ENCODE measurements at regions not wholly inside any gene's neighbourhood (a gene's known extent, or its start where the extent isn't known, plus 50 kb on each side); places are given as distances from the start of the nearest gene placed in this dataset.

- no peaks in the 10 kb centered on the region for H3K36me3 ChIP-seq (replicated peaks in 1 of 2; ENCODE audit: control insufficient read depth in 1 of 2, insufficient read depth in 2 of 2, low read length in 2 of 2)
- H3K4me2 ChIP-seq (ENCODE audit: low read depth, low read length): no peak overlapping the region
- CTCF ChIA-PET (ENCODE audit: low intra/inter-chr PET ratio, low total read pairs): no interaction called here
- H4K20me1 ChIP-seq (ENCODE audit: insufficient read depth, low read length): no peaks in the 10 kb centered on the region
- no TSS peak for BruUV-seq (replicated peaks)
- in situ Hi-C loops (cut with HindIII; ENCODE audit: extremely low pct_ligation_motif_present, low pct_unique_long_range_greater_than_20kb): no loop called here
- H3K4me3 ChIP-seq (replicated peaks in 1 of 3; ENCODE audit: insufficient read depth in 1 of 3, low read depth in 2 of 3, low read length in 3 of 3): no peak overlapping the region
- no peak for DNase-seq (ENCODE audit: low spot score)
- H3K9me3 ChIP-seq (ENCODE audit: low read length): no peaks in the 10 kb centered on the region
- peaks cover 20% of the 10 kb centered on the region; the same call in 1 of the 2 replicates for H3K4me1 ChIP-seq (ENCODE audit: insufficient read depth, low read length)
- POLR2A ChIA-PET: no interaction called here
- no peak overlapping the region for H3K9ac ChIP-seq (ENCODE audit: insufficient read depth, low read depth, low read length)
- no peaks in the 10 kb centered on the region for H3K27me3 ChIP-seq (ENCODE audit: control insufficient read depth in 1 of 2, insufficient read depth in 2 of 2, low read length in 2 of 2)
- WGBS (ENCODE audit: low lambda C conversion rate): 10% methylated on average over 2 of the region's 2 CpGs
- H3K79me2 ChIP-seq (ENCODE audit: insufficient read depth, low read length): no peaks in the 10 kb centered on the region
- no peak overlapping the region for H3K27ac ChIP-seq (ENCODE audit: extremely low read length, insufficient read depth, low read length)
- H2AFZ ChIP-seq (ENCODE audit: low read length): no peak overlapping the region
- intact Hi-C loops (cut with micrococcal nuclease; ENCODE audit: unreplicated experiment): no loop called here
- FAIRE-seq: no peak
- ATAC-seq: no peak
- TF ChIP-seq ARID2 (CRISPR knock-in tag; IDR thresholded peaks at IDR 0.05; ENCODE audit: borderline replicate concordance): no peak
- no peak for TF ChIP-seq SOX5 (CRISPR knock-in tag; IDR thresholded peaks at IDR 0.05; ENCODE audit: borderline replicate concordance)
These were observed 87.6 kb upstream of the MED13L start for GRCh38 chr12:116365114-116365513.

- no peaks in the 10 kb centered on the region for H3K9me3 ChIP-seq (ENCODE audit: low read length)
- intact Hi-C loops (cut with micrococcal nuclease; ENCODE audit: unreplicated experiment) (no loop called here), in situ Hi-C loops (cut with HindIII; ENCODE audit: extremely low pct_ligation_motif_present, low pct_unique_long_range_greater_than_20kb) (no loop called here)
- no peaks in the 10 kb centered on the region for H4K20me1 ChIP-seq (ENCODE audit: insufficient read depth, low read length)
- no peaks in the 10 kb centered on the region for H3K27me3 ChIP-seq (ENCODE audit: control insufficient read depth in 1 of 2, insufficient read depth in 2 of 2, low read length in 2 of 2)
- FAIRE-seq: no peak
- WGBS (ENCODE audit: low lambda C conversion rate): 44% methylated on average over 14 of the region's 17 CpGs
- ChIA-PET CTCF (ENCODE audit: low intra/inter-chr PET ratio, low total read pairs) (no interaction called here), POLR2A (no interaction called here)
- H3K27ac ChIP-seq (ENCODE audit: extremely low read length, insufficient read depth, low read length): no peak overlapping the region
- no peak overlapping the region for H2AFZ ChIP-seq (ENCODE audit: low read length)
- H3K79me2 ChIP-seq (ENCODE audit: insufficient read depth, low read length): no peaks in the 10 kb centered on the region
- no peak for TF ChIP-seq SMYD3 (CRISPR knock-in tag; IDR thresholded peaks at IDR 0.05)
- TF ChIP-seq ZNF646 (CRISPR knock-in tag; IDR thresholded peaks at IDR 0.05): 0 out of 2 replicates have a peak, but pooled peaks have one; percentile 29
- TF ChIP-seq, protein P1, sequence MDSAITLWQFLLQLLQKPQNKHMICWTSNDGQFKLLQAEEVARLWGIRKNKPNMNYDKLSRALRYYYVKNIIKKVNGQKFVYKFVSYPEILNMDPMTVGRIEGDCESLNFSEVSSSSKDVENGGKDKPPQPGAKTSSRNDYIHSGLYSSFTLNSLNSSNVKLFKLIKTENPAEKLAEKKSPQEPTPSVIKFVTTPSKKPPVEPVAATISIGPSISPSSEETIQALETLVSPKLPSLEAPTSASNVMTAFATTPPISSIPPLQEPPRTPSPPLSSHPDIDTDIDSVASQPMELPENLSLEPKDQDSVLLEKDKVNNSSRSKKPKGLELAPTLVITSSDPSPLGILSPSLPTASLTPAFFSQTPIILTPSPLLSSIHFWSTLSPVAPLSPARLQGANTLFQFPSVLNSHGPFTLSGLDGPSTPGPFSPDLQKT (CRISPR knock-in tag; IDR thresholded peaks at IDR 0.05; ENCODE audit: borderline replicate concordance): no peak
- peak overlapping the region; percentile 11; the same call in 1 of the 2 replicates for H3K4me2 ChIP-seq (ENCODE audit: low read depth, low read length)
- no peak overlapping the region for H3K4me3 ChIP-seq (replicated peaks in 1 of 3; ENCODE audit: insufficient read depth in 1 of 3, low read depth in 2 of 3, low read length in 3 of 3)
- ATAC-seq: no peak
- no peaks in the 10 kb centered on the region for H3K36me3 ChIP-seq (replicated peaks in 1 of 2; ENCODE audit: control insufficient read depth in 1 of 2, insufficient read depth in 2 of 2, low read length in 2 of 2)
- no peak for DNase-seq (ENCODE audit: low spot score)
- H3K4me1 ChIP-seq (ENCODE audit: insufficient read depth, low read length): peaks cover 20% of the 10 kb centered on the region; the same call in 1 of the 2 replicates
- BruUV-seq (replicated peaks): no TSS peak
- no peak overlapping the region for H3K9ac ChIP-seq (ENCODE audit: insufficient read depth, low read depth, low read length)
These were observed 88.3 kb upstream of the MED13L start for GRCh38 chr12:116365606-116366455.
